ENCODE measurements at regions not wholly inside any gene's neighbourhood (a gene's known extent, or its start where the extent isn't known, plus 50 kb on each side); places are given as distances from the start of the nearest gene placed in this dataset.

DNA sequence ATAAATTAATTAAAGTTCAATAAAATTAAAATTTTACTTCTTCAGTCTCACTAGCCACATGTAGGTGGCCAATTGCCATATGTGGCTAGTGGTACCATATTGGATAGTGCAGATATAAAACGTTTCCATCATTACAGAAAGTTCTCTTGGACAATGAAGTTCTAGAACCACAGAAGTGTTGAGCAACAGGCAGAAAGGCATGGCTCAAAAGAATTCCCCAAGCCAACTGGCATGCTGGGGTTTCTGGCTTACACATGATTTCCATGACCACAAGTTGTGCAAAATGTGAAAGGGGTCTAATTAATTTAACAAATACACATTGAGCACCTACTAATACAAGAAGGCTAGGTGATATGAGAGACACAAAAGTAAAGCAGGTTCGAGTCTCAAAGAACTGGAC is 72.2 kb upstream of the CDC42BPA start:
- no peaks in the 10 kb centered on the region for H3F3A ChIP-seq (ENCODE audit: insufficient read depth, low read length)
- no peak overlapping the region for H3K4me3 ChIP-seq (ENCODE audit: low read depth, low read length, poor library complexity, severe bottlenecking)
- H3K36me3 ChIP-seq (ENCODE audit: insufficient read depth, low read length) = no peaks in the 10 kb centered on the region
- H3K27me3 ChIP-seq (ENCODE audit: insufficient read depth, low read length) = no peaks in the 10 kb centered on the region
- H3K27ac ChIP-seq (ENCODE audit: low read depth, low read length, poor library complexity, severe bottlenecking) = no peak overlapping the region
- TF ChIP-seq EZH2 (IDR thresholded peaks at IDR 0.05; ENCODE audit: borderline replicate concordance, low read length) = no peak
- TF ChIP-seq, protein P1, sequence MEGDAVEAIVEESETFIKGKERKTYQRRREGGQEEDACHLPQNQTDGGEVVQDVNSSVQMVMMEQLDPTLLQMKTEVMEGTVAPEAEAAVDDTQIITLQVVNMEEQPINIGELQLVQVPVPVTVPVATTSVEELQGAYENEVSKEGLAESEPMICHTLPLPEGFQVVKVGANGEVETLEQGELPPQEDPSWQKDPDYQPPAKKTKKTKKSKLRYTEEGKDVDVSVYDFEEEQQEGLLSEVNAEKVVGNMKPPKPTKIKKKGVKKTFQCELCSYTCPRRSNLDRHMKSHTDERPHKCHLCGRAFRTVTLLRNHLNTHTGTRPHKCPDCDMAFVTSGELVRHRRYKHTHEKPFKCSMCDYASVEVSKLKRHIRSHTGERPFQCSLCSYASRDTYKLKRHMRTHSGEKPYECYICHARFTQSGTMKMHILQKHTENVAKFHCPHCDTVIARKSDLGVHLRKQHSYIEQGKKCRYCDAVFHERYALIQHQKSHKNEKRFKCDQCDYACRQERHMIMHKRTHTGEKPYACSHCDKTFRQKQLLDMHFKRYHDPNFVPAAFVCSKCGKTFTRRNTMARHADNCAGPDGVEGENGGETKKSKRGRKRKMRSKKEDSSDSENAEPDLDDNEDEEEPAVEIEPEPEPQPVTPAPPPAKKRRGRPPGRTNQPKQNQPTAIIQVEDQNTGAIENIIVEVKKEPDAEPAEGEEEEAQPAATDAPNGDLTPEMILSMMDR (IDR thresholded peaks at IDR 0.05; ENCODE audit: low read length) = no peak
- H2AFZ ChIP-seq (ENCODE audit: low read length) = no peak overlapping the region
- no peaks in the 10 kb centered on the region for H3K4me1 ChIP-seq (ENCODE audit: insufficient read depth, low read length, severe bottlenecking)
- H4K20me1 ChIP-seq (ENCODE audit: insufficient read depth, low read length) = no peaks in the 10 kb centered on the region
- H3K9me2 ChIP-seq (ENCODE audit: low read depth, low read length) = no peaks in the 10 kb centered on the region
- H3K79me2 ChIP-seq (ENCODE audit: insufficient read depth, low read length) = no peaks in the 10 kb centered on the region
- H3K9me3 ChIP-seq (ENCODE audit: low read length) = no peaks in the 10 kb centered on the region
- no peak overlapping the region for H3K4me2 ChIP-seq (ENCODE audit: low read length)
- H3K9ac ChIP-seq (ENCODE audit: low read length) = no peak overlapping the region

DNA sequence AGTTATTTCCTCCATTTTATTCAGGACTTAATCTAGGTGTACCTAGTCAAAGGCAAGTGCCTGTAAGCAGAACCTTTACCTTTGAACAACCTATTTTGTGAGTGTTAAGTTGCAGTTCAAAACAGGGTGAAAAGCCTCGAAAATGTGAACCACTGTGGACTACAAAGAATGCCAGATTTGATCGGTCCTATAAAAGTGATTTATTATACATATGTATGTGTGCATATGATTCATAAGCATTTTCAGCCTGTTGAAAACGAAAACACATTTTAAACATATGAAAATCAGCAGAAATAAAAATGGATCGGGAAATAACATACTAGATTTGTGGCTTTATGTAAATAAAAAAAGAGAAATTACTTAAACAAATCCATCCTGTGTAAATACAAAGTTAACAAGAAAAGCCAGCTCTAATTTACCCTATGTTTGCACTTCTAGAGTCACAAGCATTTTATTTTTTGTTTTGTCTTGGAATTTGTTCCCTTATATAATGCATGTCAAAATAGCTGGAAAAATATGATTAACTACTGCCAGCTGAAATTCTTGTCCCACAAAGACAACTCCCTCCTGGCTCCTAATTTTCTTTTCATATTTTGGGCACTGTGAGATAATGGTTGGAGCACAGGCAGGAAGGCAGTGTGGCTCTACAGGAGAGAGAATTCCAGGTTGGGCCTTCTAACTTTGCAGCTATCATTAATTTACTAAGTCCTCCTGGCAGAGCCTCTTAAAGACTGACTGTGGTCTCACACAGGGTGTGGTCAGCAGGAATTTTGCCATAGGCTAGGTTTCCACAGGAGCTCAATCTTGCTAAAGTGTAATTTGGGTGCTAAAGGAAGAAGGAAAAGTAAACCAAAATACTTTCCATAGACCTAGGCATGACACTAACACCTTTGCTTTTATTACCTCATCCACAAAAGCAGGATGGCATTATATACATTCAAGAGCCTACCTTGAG is 70.2 kb upstream of the CDC42BPA start:
- H3F3A ChIP-seq (ENCODE audit: insufficient read depth, low read length) = no peaks in the 10 kb centered on the region
- no peaks in the 10 kb centered on the region for H4K20me1 ChIP-seq (ENCODE audit: insufficient read depth, low read length)
- H2AFZ ChIP-seq (ENCODE audit: low read length) = no peak overlapping the region
- no peaks in the 10 kb centered on the region for H3K36me3 ChIP-seq (ENCODE audit: insufficient read depth, low read length)
- TF ChIP-seq, protein P1 (IDR thresholded peaks at IDR 0.05; ENCODE audit: low read length) = no peak
- TF ChIP-seq EZH2 (IDR thresholded peaks at IDR 0.05; ENCODE audit: borderline replicate concordance, low read length) = no peak
- H3K79me2 ChIP-seq (ENCODE audit: insufficient read depth, low read length) = no peaks in the 10 kb centered on the region
- H3K4me2 ChIP-seq (ENCODE audit: low read length) = no peak overlapping the region
- no peak overlapping the region for H3K9ac ChIP-seq (ENCODE audit: low read length)
- H3K27ac ChIP-seq (ENCODE audit: low read depth, low read length, poor library complexity, severe bottlenecking) = no peak overlapping the region
- no peaks in the 10 kb centered on the region for H3K9me2 ChIP-seq (ENCODE audit: low read depth, low read length)
- H3K4me3 ChIP-seq (ENCODE audit: low read depth, low read length, poor library complexity, severe bottlenecking) = no peak overlapping the region
- H3K4me1 ChIP-seq (ENCODE audit: insufficient read depth, low read length, severe bottlenecking) = no peaks in the 10 kb centered on the region
- H3K9me3 ChIP-seq (ENCODE audit: low read length) = no peaks in the 10 kb centered on the region
- no peaks in the 10 kb centered on the region for H3K27me3 ChIP-seq (ENCODE audit: insufficient read depth, low read length)

DNA sequence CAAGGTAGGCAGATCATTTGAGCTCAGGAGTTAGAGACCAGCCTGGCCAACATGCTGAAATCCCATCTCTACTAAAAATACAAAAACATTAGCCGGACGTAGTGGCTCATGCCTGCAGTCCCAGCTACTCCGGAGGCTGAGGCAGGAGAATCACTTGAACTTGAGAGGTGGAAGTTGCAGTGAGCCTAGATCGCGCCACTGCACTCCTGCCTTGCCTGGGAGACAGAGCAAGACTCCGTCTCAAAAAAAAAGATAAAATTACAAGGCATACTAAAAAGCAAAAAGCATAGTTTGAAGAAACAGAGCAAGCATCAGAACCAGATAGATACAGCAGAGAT is 61.2 kb upstream of the CDC42BPA start:
- Histone ChIP-seq H3K36me3 (ENCODE audit: insufficient read depth, low read length) (no peaks in the 10 kb centered on the region), H3K27ac (ENCODE audit: low read depth, low read length, poor library complexity, severe bottlenecking) (no peak overlapping the region), H3K9me2 (ENCODE audit: low read depth, low read length) (no peaks in the 10 kb centered on the region), H2AFZ (ENCODE audit: low read length) (no peak overlapping the region), H3K27me3 (ENCODE audit: insufficient read depth, low read length) (no peaks in the 10 kb centered on the region), H3K4me2 (ENCODE audit: low read length) (no peak overlapping the region), H3F3A (ENCODE audit: insufficient read depth, low read length) (no peaks in the 10 kb centered on the region), H3K4me3 (ENCODE audit: low read depth, low read length, poor library complexity, severe bottlenecking) (no peak overlapping the region), H3K4me1 (ENCODE audit: insufficient read depth, low read length, severe bottlenecking) (no peaks in the 10 kb centered on the region), H3K79me2 (ENCODE audit: insufficient read depth, low read length) (no peaks in the 10 kb centered on the region), H3K9me3 (ENCODE audit: low read length) (no peaks in the 10 kb centered on the region), H3K9ac (ENCODE audit: low read length) (no peak overlapping the region), H4K20me1 (ENCODE audit: insufficient read depth, low read length) (no peaks in the 10 kb centered on the region)
- TF ChIP-seq, protein P1 (IDR thresholded peaks at IDR 0.05; ENCODE audit: low read length) = no peak
- TF ChIP-seq EZH2 (IDR thresholded peaks at IDR 0.05; ENCODE audit: borderline replicate concordance, low read length) = no peak
